SK-N-MC (cell line): ENCODE measurements at regions not wholly inside any gene's neighbourhood (a gene's known extent, or its start where the extent isn't known, plus 50 kb on each side); places are given as distances from the start of the nearest gene placed in this dataset.

ENCODE experiments used
- EZH2 ChIP-seq: fragments of 200-600 bp; sonication (generic); IDR thresholded peaks from one replicate; pipeline ENCODE4 v1.6.1; 2017; ENCODE audit warnings: antibody characterized with exemption
- FOXP2 ChIP-seq: optimal IDR thresholded peaks from 2 replicates; pipeline ENCODE3; 2011; ENCODE audit warnings: mild to moderate bottlenecking, moderate library complexity; ENCODE audit not compliant: insufficient read depth; ENCODE audit errors: extremely low read length, control extremely low read depth
- POLR2AphosphoS5 ChIP-seq: IDR thresholded peaks from 2 replicates; pipeline ENCODE4 v1.6.1; 2012; ENCODE audit warnings: mild to moderate bottlenecking, low read depth, low read length, borderline replicate concordance

GRCh38 chr3:164812042-164812441, 266.3 kb downstream of the SI start:
- no peak for TF ChIP-seq EZH2
- TF ChIP-seq POLR2AphosphoS5: no peak
- no peak for TF ChIP-seq FOXP2
